AG04449 (cell line): ENCODE measurements at regions not wholly inside any gene's neighbourhood (a gene's known extent, or its start where the extent isn't known, plus 50 kb on each side); places are given as distances from the start of the nearest gene placed in this dataset.

Experiments
- CTCF ChIA-PET: fragments of 350-600 bp; formaldehyde crosslinking; extraction: SDS; loops from one replicate; lab custom pipeline; 2021; ENCODE audit warnings: antibody characterized with exemption; lab: Yijun Ruan, JAX
- POLR2A ChIA-PET: fragments of 400-600, 350-600 bp; formaldehyde crosslinking; extraction: SDS; loops from one replicate; lab custom pipeline; 2020; ENCODE audit warnings: antibody characterized with exemption, inconsistent platforms; lab: Yijun Ruan, JAX
- DNase-seq: peaks from one replicate; pipeline ENCODE4 v3.0.0-alpha.2; 2010; ENCODE audit warnings: low read depth, low spot score
- H3K4me3 ChIP-seq: 2 replicates; pipeline ENCODE4 v1.5.1; 2011; ENCODE audit warnings: low read depth, mild to moderate bottlenecking, control low read depth, low read length
- TF ChIP-seq, protein P1 (sequence below): IDR thresholded peaks from one replicate; pipeline ENCODE4 v1.5.1; 2011; ENCODE audit warnings: mild to moderate bottlenecking, moderate library complexity, low read length, control low read depth, inconsistent platforms; ENCODE audit not compliant: insufficient read depth; ENCODE audit errors: missing control alignments

GRCh38 chr5:51890435-51891116, 507.3 kb downstream of the ISL1 start:
- ChIA-PET CTCF (no interaction called here), POLR2A (no interaction called here)
- TF ChIP-seq, protein P1, sequence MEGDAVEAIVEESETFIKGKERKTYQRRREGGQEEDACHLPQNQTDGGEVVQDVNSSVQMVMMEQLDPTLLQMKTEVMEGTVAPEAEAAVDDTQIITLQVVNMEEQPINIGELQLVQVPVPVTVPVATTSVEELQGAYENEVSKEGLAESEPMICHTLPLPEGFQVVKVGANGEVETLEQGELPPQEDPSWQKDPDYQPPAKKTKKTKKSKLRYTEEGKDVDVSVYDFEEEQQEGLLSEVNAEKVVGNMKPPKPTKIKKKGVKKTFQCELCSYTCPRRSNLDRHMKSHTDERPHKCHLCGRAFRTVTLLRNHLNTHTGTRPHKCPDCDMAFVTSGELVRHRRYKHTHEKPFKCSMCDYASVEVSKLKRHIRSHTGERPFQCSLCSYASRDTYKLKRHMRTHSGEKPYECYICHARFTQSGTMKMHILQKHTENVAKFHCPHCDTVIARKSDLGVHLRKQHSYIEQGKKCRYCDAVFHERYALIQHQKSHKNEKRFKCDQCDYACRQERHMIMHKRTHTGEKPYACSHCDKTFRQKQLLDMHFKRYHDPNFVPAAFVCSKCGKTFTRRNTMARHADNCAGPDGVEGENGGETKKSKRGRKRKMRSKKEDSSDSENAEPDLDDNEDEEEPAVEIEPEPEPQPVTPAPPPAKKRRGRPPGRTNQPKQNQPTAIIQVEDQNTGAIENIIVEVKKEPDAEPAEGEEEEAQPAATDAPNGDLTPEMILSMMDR, result no peak
- H3K4me3 ChIP-seq, result no peak overlapping the region
- DNase-seq, result no peak

GRCh38 chr5:51892680-51893079, 509.4 kb downstream of the ISL1 start:
- ChIA-PET CTCF (no interaction called here), POLR2A (no interaction called here)
- DNase-seq, result no peak
- TF ChIP-seq, protein P1, result no peak
- no peak overlapping the region for H3K4me3 ChIP-seq

GRCh38 chr5:51895834-51896233, 512.6 kb downstream of the ISL1 start:
- DNase-seq, result no peak

DNA sequence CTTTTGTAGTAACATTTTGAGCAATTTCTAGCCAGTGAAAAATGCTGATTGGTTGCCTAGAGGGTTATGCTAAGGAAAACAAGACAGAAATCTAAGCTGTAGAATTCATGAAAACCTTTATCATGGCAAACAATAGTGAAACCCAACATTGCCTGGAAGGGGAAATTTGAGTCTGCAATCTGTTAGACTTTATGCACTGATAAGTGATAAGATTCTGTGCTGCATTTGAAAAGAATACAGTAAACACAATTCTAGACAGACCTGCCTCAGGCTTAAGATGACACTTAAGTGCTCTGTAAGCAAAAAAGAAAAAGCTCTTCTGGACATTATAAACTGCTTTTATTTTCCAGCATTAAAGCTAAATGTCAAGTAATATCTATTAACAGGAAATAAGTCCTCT, 519.3 kb downstream of the ISL1 start:
- ChIA-PET CTCF (no interaction called here), POLR2A (no interaction called here)
- H3K4me3 ChIP-seq, result no peak overlapping the region
- TF ChIP-seq, protein P1, result no peak
- no peak for DNase-seq

More at GRCh38 chr5:51895834-51896233, 512.6 kb downstream of the ISL1 start:
- ChIA-PET POLR2A (no interaction called here), CTCF (no interaction called here)
- H3K4me3 ChIP-seq, result no peak overlapping the region
- TF ChIP-seq, protein P1, result no peak

- no peak overlapping the region for H3K4me3 ChIP-seq
- CTCF ChIA-PET, result no interaction called here
- POLR2A ChIA-PET, result no interaction called here
- no peak for DNase-seq
- TF ChIP-seq, protein P1, result no peak
These were observed 525.0 kb downstream of the ISL1 start for GRCh38 chr5:51908215-51908614.

GRCh38 chr5:51944500-51945125, 561.4 kb downstream of the ISL1 start:
- POLR2A ChIA-PET, result no interaction called here
- no peak overlapping the region for H3K4me3 ChIP-seq
- CTCF ChIA-PET, result no interaction called here
- DNase-seq, result no peak
- TF ChIP-seq, protein P1, result no peak
